GM12878 (cell line): ENCODE measurements at regions not wholly inside any gene's neighbourhood (a gene's known extent, or its start where the extent isn't known, plus 50 kb on each side); places are given as distances from the start of the nearest gene placed in this dataset.

Experiments used
- ATAC-seq: fragments of 200-7000 bp; cut with Tn5 transposase; 3 replicates; pipeline ENCODE4 v1.9.1; 2020; ENCODE audit warnings: mild to moderate bottlenecking, moderate library complexity
- BruUV-seq: library from RNA; stranded (reverse); fragments of 400-500 nt; replicated peaks from 2 replicates; lab custom pipeline; 2021; lab: Mats Ljungman, UMichigan
- CTCF ChIA-PET: fragments of 300-600 bp; sonication (Branson Sonifier 250); formaldehyde crosslinking; extraction: SDS; loops from one replicate; lab custom pipeline; 2021; ENCODE audit warnings: inconsistent platforms; lab: Yijun Ruan, JAX
- POLR2A ChIA-PET: fragments of 350-600 bp; formaldehyde crosslinking; extraction: SDS; loops from one replicate; lab custom pipeline; 2021; ENCODE audit warnings: inconsistent platforms; lab: Charles Lee
- RAD21 ChIA-PET: fragments of 300-600 bp; sonication (Branson Sonifier 250); formaldehyde crosslinking; loops from one replicate; lab custom pipeline; 2023; ENCODE audit warnings: antibody characterized with exemption; ENCODE audit not compliant: unreplicated experiment; lab: Charles Lee
- SMC1A ChIA-PET: fragments of 300-600 bp; sonication (Branson Sonifier 250); formaldehyde crosslinking; loops from one replicate; lab custom pipeline; 2023; ENCODE audit not compliant: unreplicated experiment, uncharacterized antibody; lab: Charles Lee
- DNase-seq: peaks from one replicate; pipeline ENCODE4 v3.0.0-alpha.2; 2011; ENCODE audit warnings: low read depth, low spot score
- FAIRE-seq: peaks from 3 replicates; lab custom pipeline; 2011; peaks lifted over from hg19 to GRCh38; lab: Jason Lieb, UNC
- H2AFZ ChIP-seq: 2 replicates; pipeline ENCODE4 v1.6.0; 2011; ENCODE audit warnings: low read depth, low read length, control low read depth; ENCODE audit not compliant: control insufficient read depth
- H3K27ac ChIP-seq: 2 replicates; pipeline ENCODE4 v1.5.1; 2011; ENCODE audit warnings: control low read depth; ENCODE audit not compliant: control insufficient read depth, insufficient read depth
- H3K27me3 ChIP-seq, 2 experiments: replicated peaks in 1 of 2; 2 replicates each; pipeline versions ENCODE4 v1.6.0 to v1.6.1; 2011; ENCODE audit warnings: low read length in 1 of 2; ENCODE audit not compliant: control insufficient read depth in 2 of 2, insufficient read depth in 2 of 2
- H3K36me3 ChIP-seq, 2 experiments: 2 replicates each; pipeline ENCODE4 v1.5.1; 2011; ENCODE audit warnings: low read length in 1 of 2; ENCODE audit not compliant: control insufficient read depth in 2 of 2, insufficient read depth in 2 of 2
- H3K4me1 ChIP-seq: 2 replicates; pipeline ENCODE4 v1.6.1; 2011; ENCODE audit warnings: mild to moderate bottlenecking, low read length, moderate library complexity, mixed read lengths; ENCODE audit not compliant: control insufficient read depth, insufficient read depth
- H3K4me2 ChIP-seq: 2 replicates; pipeline ENCODE4 v1.6.0; 2011; ENCODE audit warnings: control low read depth; ENCODE audit not compliant: control insufficient read depth, insufficient read depth
- H3K4me3 ChIP-seq: fragments of 200-600 bp; sonication (generic); 2 replicates; pipeline ENCODE4 v1.5.1; 2016
- H3K79me2 ChIP-seq: 2 replicates; pipeline ENCODE4 v1.6.0; 2011; ENCODE audit warnings: low read length; ENCODE audit not compliant: control insufficient read depth, insufficient read depth
- H3K9ac ChIP-seq: 2 replicates; pipeline ENCODE4 v1.8.0; 2011; ENCODE audit warnings: low read length, control low read depth, mixed read lengths; ENCODE audit not compliant: control insufficient read depth, insufficient read depth
- H3K9me3 ChIP-seq: replicated peaks from 3 replicates; pipeline ENCODE4 v1.5.1; 2011; ENCODE audit warnings: mild to moderate bottlenecking, low read length; ENCODE audit not compliant: control insufficient read depth, insufficient read depth
- H4K20me1 ChIP-seq: 2 replicates; pipeline ENCODE4 v1.6.0; 2011; ENCODE audit not compliant: control insufficient read depth, insufficient read depth
- CHD2 ChIP-seq: IDR thresholded peaks from 2 replicates; pipeline ENCODE4 v1.6.1; 2011; ENCODE audit warnings: low read depth, low read length, improper control_type of control experiment, borderline replicate concordance
- E2F8 ChIP-seq: fragments of 450-650 bp; IDR thresholded peaks from 2 replicates; pipeline ENCODE4 v1.6.1; 2018; ENCODE audit warnings: mild to moderate bottlenecking, low read depth, moderate library complexity; ENCODE audit not compliant: partially characterized antibody
- ESRRA ChIP-seq: IDR thresholded peaks from 2 replicates; pipeline ENCODE4 v1.6.1; 2012; ENCODE audit warnings: mild to moderate bottlenecking, low read length, improper control_type of control experiment
- IRF4 ChIP-seq: IDR thresholded peaks from 2 replicates; pipeline ENCODE4 v1.6.1; 2011; ENCODE audit warnings: low read depth, low read length
- KAT2A ChIP-seq: conservative IDR thresholded peaks from 2 replicates; pipeline ENCODE4 v1.6.1; 2011; ENCODE audit warnings: low read depth, low read length; ENCODE audit not compliant: control insufficient read depth
- NFYB ChIP-seq: IDR thresholded peaks from 2 replicates; pipeline ENCODE4 v1.6.1; 2011; ENCODE audit warnings: low read depth, mild to moderate bottlenecking, low read length, improper control_type of control experiment, moderate library complexity; ENCODE audit not compliant: insufficient read depth
- NR2C1 ChIP-seq: fragments of 450-650 bp; IDR thresholded peaks from 2 replicates; pipeline ENCODE4 v1.6.1; 2017; ENCODE audit warnings: antibody characterized with exemption, mild to moderate bottlenecking, moderate library complexity
- PKNOX1 ChIP-seq: fragments of 450-650 bp; IDR thresholded peaks from 2 replicates; pipeline ENCODE4 v1.6.1; 2016; ENCODE audit warnings: mild to moderate bottlenecking
- RBBP5 ChIP-seq: fragments of 200-600 bp; sonication (generic); conservative IDR thresholded peaks from 2 replicates; pipeline ENCODE4 v1.6.1; 2016
- SMAD5 ChIP-seq: IDR thresholded peaks from 2 replicates; pipeline ENCODE4 v1.6.1; 2016; ENCODE audit warnings: antibody characterized with exemption, low read depth
- SPI1 ChIP-seq: IDR thresholded peaks from 2 replicates; pipeline ENCODE4 v1.6.1; 2011; ENCODE audit warnings: low read depth, mild to moderate bottlenecking, low read length, moderate library complexity, borderline replicate concordance; ENCODE audit not compliant: insufficient read depth
- TBL1XR1 ChIP-seq: IDR thresholded peaks from 2 replicates; pipeline ENCODE4 v1.6.1; 2012; ENCODE audit warnings: low read depth, low read length, improper control_type of control experiment
- TCF3 ChIP-seq: IDR thresholded peaks from 2 replicates; pipeline ENCODE4 v1.6.1; 2012; ENCODE audit warnings: low read depth, mild to moderate bottlenecking, low read length, borderline replicate concordance; ENCODE audit not compliant: insufficient read depth
- ZNF207 ChIP-seq: fragments of 450-650 bp; IDR thresholded peaks from 2 replicates; pipeline ENCODE4 v1.6.1; 2014; ENCODE audit warnings: antibody characterized with exemption, mild to moderate bottlenecking, borderline replicate concordance
- ZNF217 ChIP-seq: fragments of 450-650 bp; IDR thresholded peaks from 2 replicates; pipeline ENCODE4 v1.6.1; 2017; ENCODE audit warnings: antibody characterized with exemption, mild to moderate bottlenecking
- ZNF274 ChIP-seq: IDR thresholded peaks from one replicate; pipeline ENCODE4 v1.8.0; 2011; ENCODE audit not compliant: insufficient read length, insufficient read depth
- ZNF384 ChIP-seq: IDR thresholded peaks from 2 replicates; pipeline ENCODE4 v1.6.1; 2012; ENCODE audit warnings: low read depth, mild to moderate bottlenecking, low read length, improper control_type of control experiment, borderline replicate concordance
- ZNF592 ChIP-seq: fragments of 450-650 bp; IDR thresholded peaks from 2 replicates; pipeline ENCODE4 v1.6.1; 2017; ENCODE audit warnings: mild to moderate bottlenecking, moderate library complexity
- WGBS: methylation state at CpG from one replicate; pipeline ENCODE4 v1.1.6; 2016; ENCODE audit warnings: low lambda C conversion rate; ENCODE audit not compliant: insufficient replicate concordance, insufficient coverage; ENCODE audit errors: missing lambda C conversion rate; 5-methylcytosine and 5-hydroxymethylcytosine counted together
- in situ Hi-C: fragments of 300-500 bp; cut with MboI; formaldehyde crosslinking; loops from 9 replicates; pipeline ENCODE4 v1.14.3; 2018; ENCODE audit warnings: mixed read lengths
- intact Hi-C: fragments of 100-400 bp; cut with micrococcal nuclease; formaldehyde crosslinking; loops from one replicate; pipeline ENCODE4 v1.14.2; 2022; ENCODE audit not compliant: unreplicated experiment

- POLR2A ChIA-PET: no interaction called here
- no TSS peak for BruUV-seq
- FAIRE-seq: no peak
These were observed 82.2 kb upstream of the ST8SIA3 start for GRCh38 chr18:57270156-57270555.

More at GRCh38 chr18:57270156-57270555, 82.2 kb upstream of the ST8SIA3 start:
- in situ Hi-C loops: no loop called here
- SMC1A ChIA-PET: no interaction called here
- TF ChIP-seq TBL1XR1 (no peak), ZNF384 (no peak), NFYB (no peak), IRF4 (no peak), SMAD5 (no peak), ZNF274 (no peak), ZNF207 (no peak), SPI1 (no peak), ZNF592 (no peak), TCF3 (no peak), PKNOX1 (no peak), RBBP5 (no peak), ZNF217 (no peak), CHD2 (no peak), ESRRA (no peak), E2F8 (no peak), NR2C1 (no peak), KAT2A (no peak)
- Histone ChIP-seq H3K9me3 (no peaks in the 10 kb centered on the region), H3K36me3 (no peaks in the 10 kb centered on the region), H3K27ac (no peak overlapping the region), H4K20me1 (no peaks in the 10 kb centered on the region), H3K9ac (no peak overlapping the region), H2AFZ (no peak overlapping the region), H3K4me1 (no peaks in the 10 kb centered on the region), H3K4me3 (no peak overlapping the region), H3K27me3 (no peaks in the 10 kb centered on the region; a peak in 2 of 4 replicates), H3K79me2 (no peaks in the 10 kb centered on the region), H3K4me2 (no peak overlapping the region)
- RAD21 ChIA-PET: no interaction called here
- CTCF ChIA-PET: interaction anchor here (1.2 kb wide), 1 partner anchor 26 kb away, joined by 3 read pairs; no protein-coding TSS in a partner anchor
- ATAC-seq: no peak
- no peak for DNase-seq
- intact Hi-C loops: no loop called here
- WGBS: 32% methylated on average over 3 of the region's 3 CpGs
